ENCODE measurements at regions not wholly inside any gene's neighbourhood (a gene's known extent, or its start where the extent isn't known, plus 50 kb on each side); places are given as distances from the start of the nearest gene placed in this dataset.
"Not testable (repeated sequence)": the region's sequence is repeated elsewhere in the genome, so short reads cannot be mapped to it uniquely, and the experiment has no call there.

GRCh38 chr7:32669173-32669870 is 174.0 kb downstream of the AVL9 start:
- POLR2A ChIA-PET, ATAC-seq, H3K36me3 Mint-ChIP-seq, H3K4me3 Mint-ChIP-seq, DNase-seq, H3K4me1 Mint-ChIP-seq: not testable (repeated sequence)
- Mint-ChIP-seq H3K9me3 (peaks cover 0 to 12% (median 2%) of the 10 kb centered on the region in 9 donors), H3K27ac (peak overlapping the region in 2 of 10 donors; percentile 17 to 66), H3K27me3 (peaks cover 0 to 17% (median 6%) of the 10 kb centered on the region in 5 donors)

DNA sequence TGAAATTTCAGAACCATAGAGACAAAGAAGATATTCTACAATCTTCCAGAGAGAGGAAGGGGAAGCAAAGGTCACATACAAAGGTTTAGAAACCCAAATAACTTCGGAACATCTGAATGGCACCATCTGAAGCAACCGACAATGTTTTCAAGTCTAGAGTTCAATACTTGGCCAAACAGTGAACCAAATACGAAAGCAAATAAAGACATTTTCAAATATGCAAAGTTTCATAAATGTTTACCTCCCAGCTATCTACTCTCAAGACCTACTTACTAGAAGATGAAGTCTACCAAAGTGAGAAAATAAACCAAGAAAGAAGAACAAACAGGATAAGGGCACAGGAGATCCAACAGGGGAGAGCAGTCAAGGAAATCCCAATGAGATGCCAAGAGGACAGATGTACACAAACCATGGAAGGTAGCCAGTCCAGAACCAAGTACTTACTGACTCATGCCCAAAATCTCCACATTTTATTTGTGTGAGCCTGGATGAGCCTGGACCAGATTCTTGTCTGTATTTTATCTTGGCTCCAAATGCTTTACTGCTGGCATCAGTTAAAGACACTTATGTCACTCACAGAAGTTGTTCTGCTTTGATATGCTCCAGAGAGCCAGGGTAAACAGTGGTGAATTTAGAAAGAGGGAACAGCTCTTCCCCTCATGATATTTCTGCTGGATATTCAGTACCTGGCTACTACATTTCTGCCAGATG is 173.3 kb downstream of the AVL9 start:
- POLR2A ChIA-PET, result interaction anchor here (0.6 kb wide), 1 partner anchor 170 kb away, joined by 4 read pairs; no protein-coding TSS in a partner anchor
- not testable (repeated sequence) for ATAC-seq, DNase-seq, H3K27ac Mint-ChIP-seq, H3K4me3 Mint-ChIP-seq, H3K36me3 Mint-ChIP-seq, H3K4me1 Mint-ChIP-seq
- H3K27me3 Mint-ChIP-seq, result peaks cover 0 to 22% (median 10%) of the 10 kb centered on the region in 5 donors
- H3K9me3 Mint-ChIP-seq, result peaks cover 0 to 12% (median 2%) of the 10 kb centered on the region in 9 donors

- not testable (repeated sequence) for DNase-seq, H3K27ac Mint-ChIP-seq, H3K36me3 Mint-ChIP-seq, H3K4me1 Mint-ChIP-seq, ATAC-seq, H3K4me3 Mint-ChIP-seq
- peaks cover 0 to 12% (median 2%) of the 10 kb centered on the region in 9 donors for H3K9me3 Mint-ChIP-seq
- H3K27me3 Mint-ChIP-seq, result peaks cover 0 to 31% (median 15%) of the 10 kb centered on the region in 5 donors
- POLR2A ChIA-PET, result interaction anchor here (0.6 kb wide), 1 partner anchor 169 kb away, joined by 4 read pairs; no protein-coding TSS in a partner anchor
Measured at GRCh38 chr7:32667586-32667985, 172.3 kb downstream of the AVL9 start.

DNA sequence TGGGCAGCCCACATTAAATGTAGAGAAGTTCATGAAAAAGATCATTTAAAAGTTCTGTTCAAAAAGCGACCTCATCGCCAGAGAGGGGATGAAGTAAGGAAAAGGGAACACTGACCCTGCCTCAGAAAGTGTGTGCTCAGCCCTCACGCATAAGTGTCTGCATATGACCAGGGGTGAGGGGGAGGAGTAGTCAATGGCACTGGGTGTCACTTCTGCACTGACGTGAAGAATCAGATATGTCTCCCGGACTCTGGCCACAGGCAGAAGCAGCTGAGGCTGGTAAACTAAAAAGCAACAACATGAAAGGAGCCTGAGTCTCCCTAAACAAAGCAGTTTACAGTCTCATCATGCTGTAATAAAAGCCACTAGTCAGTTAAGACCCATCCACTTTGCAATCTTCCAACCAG is 168.5 kb downstream of the AVL9 start:
- H3K36me3 Mint-ChIP-seq, H3K27ac Mint-ChIP-seq, POLR2A ChIA-PET, H3K4me3 Mint-ChIP-seq, DNase-seq, H3K4me1 Mint-ChIP-seq, ATAC-seq: not testable (repeated sequence)
- H3K27me3 Mint-ChIP-seq, result peaks cover 0 to 44% (median 25%) of the 10 kb centered on the region in 5 donors
- H3K9me3 Mint-ChIP-seq, result peaks cover 0 to 12% (median 2%) of the 10 kb centered on the region in 9 donors

- DNase-seq, H3K27ac Mint-ChIP-seq, H3K36me3 Mint-ChIP-seq, H3K4me1 Mint-ChIP-seq, H3K9me3 Mint-ChIP-seq, H3K4me3 Mint-ChIP-seq, POLR2A ChIA-PET, ATAC-seq: not testable (repeated sequence)
- H3K27me3 Mint-ChIP-seq, result peaks cover 0 to 44% (median 25%) of the 10 kb centered on the region in 5 donors
Measured at GRCh38 chr7:32662509-32662908, 167.2 kb downstream of the AVL9 start.

GRCh38 chr7:32661929-32662328 is 166.6 kb downstream of the AVL9 start:
- Mint-ChIP-seq H3K27ac (peak overlapping the region in 2 of 10 donors; percentile 11 to 51), H3K4me3 (no peak overlapping the region), H3K4me1 (no peaks in the 10 kb centered on the region), H3K9me3 (peaks cover 0 to 2% (median 0%) of the 10 kb centered on the region in 9 donors), H3K27me3 (peaks cover 0 to 44% (median 25%) of the 10 kb centered on the region in 5 donors), H3K36me3 (no peaks in the 10 kb centered on the region)
- no peak for ATAC-seq
- POLR2A ChIA-PET, result no interaction called here
- DNase-seq, result no peak

DNA sequence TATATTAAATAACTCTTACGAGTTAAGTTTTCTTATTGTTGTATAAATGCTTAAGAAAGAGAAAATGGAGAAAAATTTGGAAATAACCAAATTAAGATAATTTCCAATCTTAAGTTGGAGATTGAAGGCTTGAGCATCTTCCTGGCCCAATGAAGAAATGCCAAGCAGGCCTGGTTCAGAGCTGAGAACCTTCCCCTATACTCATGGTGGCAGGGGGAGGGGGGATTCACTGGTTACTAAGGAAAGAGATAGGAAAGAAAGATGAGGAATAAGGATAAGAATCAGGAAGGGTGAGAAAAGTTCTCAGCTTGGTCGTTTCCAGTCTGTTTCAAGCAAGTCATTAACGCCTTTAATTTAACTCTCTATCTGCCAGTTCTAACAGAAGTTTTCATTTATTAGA is 166.2 kb downstream of the AVL9 start:
- no peaks in the 10 kb centered on the region for H3K4me1 Mint-ChIP-seq

GRCh38 chr7:32660936-32661335 is 165.6 kb downstream of the AVL9 start:
- POLR2A ChIA-PET, result no interaction called here
- no peak for ATAC-seq
- Mint-ChIP-seq H3K4me1 (no peaks in the 10 kb centered on the region), H3K36me3 (no peaks in the 10 kb centered on the region), H3K4me3 (no peak overlapping the region), H3K27me3 (peaks cover 0 to 44% (median 22%) of the 10 kb centered on the region in 5 donors), H3K9me3 (peaks cover 0 to 1% (median 0%) of the 10 kb centered on the region in 9 donors), H3K27ac (no peak overlapping the region)
- DNase-seq, result no peak

More for the DNA sequence above, 166.2 kb downstream of the AVL9 start:
- Mint-ChIP-seq H3K9me3 (peaks cover 0 to 2% (median 0%) of the 10 kb centered on the region in 9 donors), H3K36me3 (no peaks in the 10 kb centered on the region), H3K4me3 (no peak overlapping the region), H3K27ac (no peak overlapping the region), H3K27me3 (peaks cover 0 to 44% (median 23%) of the 10 kb centered on the region in 5 donors)
- ATAC-seq (no peak), DNase-seq (no peak)
- POLR2A ChIA-PET, result no interaction called here

- H3K27ac Mint-ChIP-seq, result no peak overlapping the region
- no peaks in the 10 kb centered on the region for H3K9me3 Mint-ChIP-seq
- no peaks in the 10 kb centered on the region for H3K4me1 Mint-ChIP-seq
- no peak overlapping the region for H3K4me3 Mint-ChIP-seq
- H3K27me3 Mint-ChIP-seq, result peaks cover 0 to 35% (median 21%) of the 10 kb centered on the region in 5 donors
- POLR2A ChIA-PET, result no interaction called here
- no peak for DNase-seq
- no peak for ATAC-seq
- no peaks in the 10 kb centered on the region for H3K36me3 Mint-ChIP-seq
Measured at GRCh38 chr7:32659853-32660252, 164.6 kb downstream of the AVL9 start.

DNA sequence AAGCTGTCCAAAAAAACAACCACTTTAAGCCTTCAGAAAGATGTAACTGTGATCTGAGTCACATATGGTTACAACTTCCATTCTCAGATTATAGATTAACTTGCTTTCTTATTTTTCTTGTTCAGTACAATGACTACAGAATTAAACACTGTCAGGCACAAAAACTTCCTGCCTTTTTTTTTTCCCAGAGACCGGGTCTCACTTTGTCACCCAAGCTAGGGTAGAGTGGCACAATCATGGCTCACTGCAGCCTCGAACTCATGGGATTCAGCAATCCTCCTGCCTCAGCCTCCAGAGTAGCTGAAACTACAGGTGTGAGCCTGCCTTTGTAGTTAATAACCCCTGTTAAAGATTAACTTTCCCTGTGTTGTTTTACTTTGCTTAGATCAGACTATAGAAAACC is 163.2 kb downstream of the AVL9 start:
- no peaks in the 10 kb centered on the region for H3K4me1 Mint-ChIP-seq
- POLR2A ChIA-PET, result no interaction called here
- H3K4me3 Mint-ChIP-seq, result no peak overlapping the region
- no peak for DNase-seq
- H3K9me3 Mint-ChIP-seq, result no peaks in the 10 kb centered on the region
- no peak overlapping the region for H3K27ac Mint-ChIP-seq
- ATAC-seq, result no peak
- H3K27me3 Mint-ChIP-seq, result peaks cover 0 to 21% (median 14%) of the 10 kb centered on the region in 5 donors
- H3K36me3 Mint-ChIP-seq, result no peaks in the 10 kb centered on the region

GRCh38 chr7:32658034-32658433 is 162.7 kb downstream of the AVL9 start:
- ATAC-seq (no peak), DNase-seq (no peak)
- POLR2A ChIA-PET, result no interaction called here
- peaks cover 0 to 17% (median 10%) of the 10 kb centered on the region in 5 donors for H3K27me3 Mint-ChIP-seq
- no peak overlapping the region for H3K27ac Mint-ChIP-seq
- H3K4me1 Mint-ChIP-seq, result no peaks in the 10 kb centered on the region
- no peak overlapping the region for H3K4me3 Mint-ChIP-seq
- H3K9me3 Mint-ChIP-seq, result no peaks in the 10 kb centered on the region
- no peaks in the 10 kb centered on the region for H3K36me3 Mint-ChIP-seq

- DNase-seq, POLR2A ChIA-PET, H3K4me1 Mint-ChIP-seq, H3K9me3 Mint-ChIP-seq, H3K36me3 Mint-ChIP-seq, H3K27ac Mint-ChIP-seq, ATAC-seq, H3K4me3 Mint-ChIP-seq: not testable (repeated sequence)
- H3K27me3 Mint-ChIP-seq, result peaks cover 0 to 18% (median 7%) of the 10 kb centered on the region in 5 donors
Measured at GRCh38 chr7:32654549-32654948, 159.3 kb downstream of the AVL9 start.

GRCh38 chr7:32650356-32650755 is 155.1 kb downstream of the AVL9 start:
- ATAC-seq, H3K4me3 Mint-ChIP-seq, POLR2A ChIA-PET, H3K4me1 Mint-ChIP-seq, DNase-seq, H3K36me3 Mint-ChIP-seq, H3K27ac Mint-ChIP-seq: not testable (repeated sequence)
- Mint-ChIP-seq H3K9me3 (peaks cover 0 to 20% (median 4%) of the 10 kb centered on the region in 9 donors), H3K27me3 (peaks cover 3 to 45% (median 20%) of the 10 kb centered on the region in 5 donors)

Measured in naive thymus-derived CD8-positive, alpha-beta T cell (primary cell).